ENCODE measurements at regions not wholly inside any gene's neighbourhood (a gene's known extent, or its start where the extent isn't known, plus 50 kb on each side); places are given as distances from the start of the nearest gene placed in this dataset.

DNA sequence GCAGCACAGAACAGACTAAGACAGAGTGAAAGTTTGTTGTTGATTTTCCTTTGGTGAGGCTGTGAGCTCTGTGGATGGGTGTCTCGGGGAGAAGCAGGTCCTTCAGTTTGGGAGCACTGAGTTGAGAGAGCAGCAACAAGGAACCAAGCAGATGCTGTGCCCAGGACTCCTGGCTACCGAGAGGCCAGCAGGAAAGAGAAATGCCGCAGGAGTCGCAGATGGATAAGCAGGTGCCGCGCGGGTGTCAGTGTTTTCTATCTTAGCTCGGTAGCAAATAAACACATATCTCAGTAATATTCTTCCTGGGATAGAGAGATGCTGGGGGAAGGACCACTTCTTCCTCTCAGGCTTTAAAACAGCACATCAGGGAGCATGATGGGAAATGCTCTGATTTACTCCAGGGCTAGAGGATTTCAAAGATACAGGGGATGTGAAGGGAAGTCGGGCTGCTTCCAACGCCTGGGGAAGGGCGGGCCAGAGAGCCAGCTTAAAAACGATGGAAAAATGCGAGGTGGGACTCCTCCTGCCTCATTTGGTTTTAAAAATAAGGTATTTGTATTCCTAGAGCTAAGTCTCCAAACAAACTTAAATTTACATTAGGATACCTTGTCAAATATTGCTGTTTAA is 470.7 kb upstream of the B3GAT1 start:
- no peak for DNase-seq (ENCODE audit: low read depth in 2 of 2, low spot score in 1 of 2)

DNA sequence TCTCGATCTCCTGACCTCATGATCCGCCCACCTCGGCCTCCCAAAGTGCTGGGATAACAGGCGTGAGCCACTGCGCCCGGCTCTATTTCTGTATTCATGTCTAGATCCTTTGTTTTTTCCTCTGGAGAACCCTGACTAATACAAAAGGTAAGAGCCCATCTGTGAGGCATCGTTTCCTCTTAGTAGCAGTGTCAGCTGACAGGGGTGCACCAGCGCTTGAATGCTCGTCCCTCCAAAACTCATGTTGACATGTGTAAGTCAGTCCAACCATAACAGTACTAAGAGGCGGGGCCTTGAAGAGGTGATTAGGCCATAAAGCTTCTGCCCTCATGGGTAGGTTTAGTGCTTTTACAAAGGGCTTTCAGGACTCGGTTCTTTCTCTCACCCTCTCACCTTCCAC is 470.1 kb upstream of the B3GAT1 start:
- DNase-seq (ENCODE audit: low read depth in 2 of 2, low spot score in 1 of 2): no peak

DNA sequence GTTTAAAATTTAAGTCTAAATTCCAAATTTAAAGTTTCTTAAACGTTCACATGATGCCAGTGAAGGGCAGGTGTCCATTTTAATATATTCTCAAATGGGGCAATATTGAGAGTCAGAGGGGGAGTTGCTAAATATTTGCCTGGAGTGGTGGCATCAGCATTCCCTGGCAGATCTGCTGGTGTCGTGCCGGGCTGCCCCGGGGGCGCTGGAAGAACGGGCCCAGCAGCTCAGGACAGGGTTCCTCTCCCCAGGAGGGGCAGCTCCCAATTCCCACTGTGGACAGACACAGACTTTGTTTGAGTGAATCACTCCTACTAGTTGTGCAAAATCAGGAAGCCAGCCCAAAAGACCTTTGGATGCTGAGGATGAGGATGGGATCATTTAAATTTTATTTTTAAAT is 468.7 kb upstream of the B3GAT1 start:
- no peak for DNase-seq (ENCODE audit: low read depth in 2 of 2, low spot score in 1 of 2)

- DNase-seq (ENCODE audit: low read depth in 2 of 2, low spot score in 1 of 2): no peak
These were observed 467.9 kb upstream of the B3GAT1 start for GRCh38 chr11:134879931-134880330.

GRCh38 chr11:134879341-134879740 is 467.3 kb upstream of the B3GAT1 start:
- DNase-seq (ENCODE audit: low read depth in 2 of 2, low spot score in 1 of 2): no peak

GRCh38 chr11:134878785-134879184 is 466.7 kb upstream of the B3GAT1 start:
- no peak for DNase-seq (ENCODE audit: low read depth in 2 of 2, low spot score in 1 of 2)

- no peak for DNase-seq (ENCODE audit: low read depth in 2 of 2, low spot score in 1 of 2)
These were observed 464.2 kb upstream of the B3GAT1 start for GRCh38 chr11:134876226-134876625.

- DNase-seq (ENCODE audit: low read depth in 2 of 2, low spot score in 1 of 2): no peak
These were observed 455.1 kb upstream of the B3GAT1 start for GRCh38 chr11:134866981-134867675.

- DNase-seq (ENCODE audit: low read depth in 2 of 2, low spot score in 1 of 2): no peak
These were observed 454.2 kb upstream of the B3GAT1 start for GRCh38 chr11:134866215-134866614.

DNA sequence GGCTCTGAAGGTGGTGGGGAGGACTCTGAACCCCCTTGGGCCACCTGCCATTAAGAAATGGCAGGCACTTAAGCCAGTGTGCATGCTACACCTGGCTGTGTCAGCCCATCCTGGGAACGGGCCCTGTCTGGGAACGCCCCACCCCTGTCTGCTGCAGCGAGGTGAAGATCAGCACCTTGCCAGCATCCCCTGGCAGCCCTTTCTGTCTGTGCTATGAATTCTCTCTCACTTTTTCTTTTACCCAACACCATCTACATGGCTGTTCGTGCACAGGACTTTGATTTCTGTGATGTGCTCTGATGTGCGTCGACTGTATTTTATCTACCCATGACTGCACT is 452.9 kb upstream of the B3GAT1 start:
- DNase-seq (ENCODE audit: low read depth in 2 of 2, low spot score in 1 of 2): no peak

DNA sequence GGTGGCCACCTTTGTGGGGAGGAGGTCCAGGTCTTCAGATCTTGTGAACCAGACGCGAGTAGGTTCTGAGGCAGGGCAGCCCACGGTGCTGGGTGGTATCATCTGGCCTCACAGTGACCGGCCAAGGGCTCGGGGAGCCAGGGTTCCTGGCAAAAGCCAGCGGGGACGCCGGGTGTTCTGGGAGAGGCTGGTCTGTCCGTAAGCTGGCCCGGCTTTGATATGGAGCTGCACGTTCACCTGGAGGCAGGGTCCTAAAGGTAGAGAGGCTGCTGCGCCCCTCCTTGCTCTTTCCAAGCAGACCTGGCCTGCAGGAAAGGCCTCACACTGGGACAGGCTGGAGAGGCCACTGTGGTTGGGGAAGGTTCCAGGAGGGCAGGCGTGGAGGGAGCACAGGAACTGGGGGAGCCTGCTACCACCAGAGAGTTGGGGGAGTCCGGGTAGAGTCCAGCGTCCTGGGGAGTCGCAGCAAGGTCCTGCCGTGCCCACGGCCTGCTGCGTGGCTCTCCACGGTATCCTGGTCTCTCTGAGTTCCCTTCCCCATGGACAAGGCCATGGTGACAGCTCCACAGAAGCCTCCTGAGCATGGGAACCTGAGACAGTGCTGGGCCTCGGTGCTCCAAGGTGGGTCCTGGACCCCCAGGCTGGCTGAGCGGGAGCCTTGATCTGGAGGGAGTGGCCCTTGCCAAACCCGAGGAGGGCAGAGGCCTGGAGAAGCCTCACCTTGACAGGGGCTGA is 452.4 kb upstream of the B3GAT1 start:
- no peak for DNase-seq (ENCODE audit: low read depth in 2 of 2, low spot score in 1 of 2)

GRCh38 chr11:134863294-134863693 is 451.3 kb upstream of the B3GAT1 start:
- no peak for DNase-seq (ENCODE audit: low read depth in 2 of 2, low spot score in 1 of 2)

DNA sequence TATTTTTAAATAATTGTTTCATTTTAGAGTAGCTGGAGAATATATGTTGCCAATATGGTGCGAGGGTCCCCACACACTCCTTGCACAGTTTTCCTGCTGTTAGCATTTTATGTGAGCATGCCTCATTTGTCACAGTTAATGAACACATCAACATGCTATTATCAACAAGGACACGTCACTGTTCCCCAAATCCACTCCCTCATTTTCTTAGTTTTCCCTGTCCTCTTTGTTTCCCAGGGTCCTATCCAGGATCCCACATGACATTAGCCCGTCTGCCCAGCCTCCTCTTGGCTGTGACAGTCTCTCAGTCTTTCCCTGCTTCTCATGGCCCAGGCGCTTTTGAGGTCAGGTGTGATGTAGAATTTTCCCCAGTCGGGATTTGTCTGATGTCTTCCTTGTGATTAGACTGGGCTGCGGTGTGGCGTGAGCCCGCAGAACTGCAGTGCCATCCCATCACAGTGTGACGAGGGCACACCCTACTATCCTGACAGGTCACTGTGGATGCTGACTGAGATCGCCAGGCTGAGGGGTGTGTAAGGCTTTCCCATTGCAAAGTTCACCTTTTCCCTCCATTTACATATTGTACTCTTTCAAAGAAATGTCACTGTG is 450.6 kb upstream of the B3GAT1 start:
- no peak for DNase-seq (ENCODE audit: low read depth in 2 of 2, low spot score in 1 of 2)

- DNase-seq (ENCODE audit: low read depth in 2 of 2, low spot score in 1 of 2): no peak
These were observed 450.1 kb upstream of the B3GAT1 start for GRCh38 chr11:134862105-134862502.

- DNase-seq (ENCODE audit: low read depth in 2 of 2, low spot score in 1 of 2): no peak
These were observed 449.6 kb upstream of the B3GAT1 start for GRCh38 chr11:134861490-134862104.

DNA sequence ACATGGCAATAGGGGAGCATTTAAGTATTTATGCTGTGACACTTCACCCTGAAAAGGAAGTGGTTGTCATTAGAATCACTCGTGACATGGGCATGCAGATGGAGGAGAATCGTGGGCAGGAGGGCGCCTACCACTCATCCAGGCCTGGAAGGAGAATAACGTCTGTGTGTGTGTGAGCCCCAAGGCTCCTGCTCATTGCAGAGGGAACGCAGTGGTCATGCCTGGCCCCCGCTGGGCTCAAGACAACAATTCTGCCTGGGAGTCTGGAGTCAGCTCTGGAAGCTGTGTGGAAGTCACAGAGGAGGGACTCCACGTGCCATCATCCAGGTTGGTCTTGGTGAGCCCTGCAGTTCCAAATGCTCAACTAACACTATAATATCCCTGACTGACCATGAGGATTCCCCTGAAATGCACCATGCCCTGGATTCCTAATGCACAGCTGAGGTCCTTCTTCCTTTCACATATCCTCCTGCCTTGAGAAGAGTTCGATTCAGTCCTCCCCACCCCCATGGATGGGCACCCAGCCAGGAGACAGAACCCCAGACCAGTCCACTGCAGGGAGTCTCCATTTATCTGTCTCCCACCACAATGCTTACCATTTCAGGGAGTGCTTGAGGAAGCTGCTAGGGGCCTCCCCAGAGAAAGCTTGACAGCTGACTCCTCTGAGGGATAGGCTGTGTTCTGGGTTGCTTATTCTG is 446.9 kb upstream of the B3GAT1 start:
- DNase-seq (ENCODE audit: low read depth in 2 of 2, low spot score in 1 of 2): no peak

DNA sequence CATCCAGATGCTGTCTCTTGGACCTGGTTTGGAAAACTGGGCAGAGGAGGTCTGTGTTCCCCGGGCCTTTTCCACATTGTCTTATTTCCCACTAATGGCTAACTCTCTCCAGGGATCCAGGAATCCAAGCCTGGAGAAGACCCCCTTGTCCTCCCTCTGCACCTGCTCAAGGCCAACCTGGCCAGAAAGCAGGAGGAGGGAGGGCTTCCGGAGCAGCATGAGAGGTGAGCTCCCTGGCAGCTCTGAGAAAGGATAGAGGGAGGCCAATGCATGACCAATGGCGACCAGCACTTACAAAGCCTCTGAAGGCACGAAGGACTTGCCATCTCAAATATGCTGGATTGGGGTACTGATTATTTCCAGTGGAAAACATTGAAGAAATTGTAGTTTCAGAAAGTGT is 445.0 kb upstream of the B3GAT1 start:
- no peak for DNase-seq (ENCODE audit: low read depth in 2 of 2, low spot score in 1 of 2)

- no peak for DNase-seq (ENCODE audit: low read depth in 2 of 2, low spot score in 1 of 2)
These were observed 444.3 kb upstream of the B3GAT1 start for GRCh38 chr11:134856056-134856971.

- no peak for DNase-seq (ENCODE audit: low read depth in 2 of 2, low spot score in 1 of 2)
These were observed 442.2 kb upstream of the B3GAT1 start for GRCh38 chr11:134853992-134854991.

Data from stimulated activated CD8-positive, alpha-beta memory T cell treated with anti-CD3 and anti-CD28 coated beads, Interleukin-4, amount 100 ng/mL, for 4 hours (primary cell).